Glutamatergic neuron (in vitro differentiated cells): ENCODE measurements at regions not wholly inside any gene's neighbourhood (a gene's known extent, or its start where the extent isn't known, plus 50 kb on each side); places are given as distances from the start of the nearest gene placed in this dataset.

Source experiments
- DNase-seq: peaks from one replicate; pipeline ENCODE4 v3.0.0; 2022
- H3K27ac Mint-ChIP-seq: one replicate; pipeline ENCODE4 v1.8.0; 2020; ENCODE audit warnings: mild to moderate bottlenecking, mixed read lengths, inconsistent platforms; ENCODE audit not compliant: unreplicated experiment
- H3K27me3 Mint-ChIP-seq: one replicate; pipeline ENCODE4 v1.8.0; 2020; ENCODE audit warnings: mild to moderate bottlenecking, moderate library complexity, mixed read lengths, inconsistent platforms; ENCODE audit not compliant: unreplicated experiment
- H3K36me3 Mint-ChIP-seq: one replicate; pipeline ENCODE4 v1.8.0; 2020; ENCODE audit warnings: mild to moderate bottlenecking, mixed read lengths, inconsistent platforms; ENCODE audit not compliant: unreplicated experiment
- H3K4me1 Mint-ChIP-seq: one replicate; pipeline ENCODE4 v1.8.0; 2020; ENCODE audit warnings: mild to moderate bottlenecking, low read depth, mixed read lengths, inconsistent platforms; ENCODE audit not compliant: unreplicated experiment
- H3K4me3 Mint-ChIP-seq: one replicate; pipeline ENCODE4 v1.8.0; 2020; ENCODE audit warnings: mild to moderate bottlenecking, mixed read lengths, inconsistent platforms; ENCODE audit not compliant: unreplicated experiment
- H3K9me3 Mint-ChIP-seq: one replicate; pipeline ENCODE4 v1.8.0; 2020; ENCODE audit warnings: mild to moderate bottlenecking, moderate library complexity, mixed read lengths, inconsistent platforms; ENCODE audit not compliant: unreplicated experiment
- CTCF ChIP-seq: fragments of 200-600 bp; sonication (generic); IDR thresholded peaks from one replicate; pipeline ENCODE4 v1.5.0; 2021; ENCODE audit not compliant: partially characterized antibody, unreplicated experiment

- Mint-ChIP-seq H3K9me3 (peaks cover 2% of the 10 kb centered on the region), H3K4me1 (no peaks in the 10 kb centered on the region), H3K4me3 (no peak overlapping the region), H3K36me3 (peaks cover 12% of the 10 kb centered on the region), H3K27ac (no peak overlapping the region), H3K27me3 (peaks cover 2% of the 10 kb centered on the region)
- TF ChIP-seq CTCF, result no peak
- no peak for DNase-seq
These were observed 273.7 kb downstream of the UQCRFS1 start for GRCh38 chr19:28939236-28939635.

- H3K27ac Mint-ChIP-seq, result no peak overlapping the region
- no peak overlapping the region for H3K4me3 Mint-ChIP-seq
- H3K4me1 Mint-ChIP-seq, result no peaks in the 10 kb centered on the region
- no peak for TF ChIP-seq CTCF
- no peak for DNase-seq
- peaks cover 6% of the 10 kb centered on the region for H3K9me3 Mint-ChIP-seq
- H3K27me3 Mint-ChIP-seq, result peaks cover 2% of the 10 kb centered on the region
- H3K36me3 Mint-ChIP-seq, result peaks cover 20% of the 10 kb centered on the region
These were observed 276.9 kb downstream of the UQCRFS1 start for GRCh38 chr19:28936001-28936400.

- no peaks in the 10 kb centered on the region for H3K27me3 Mint-ChIP-seq
- H3K36me3 Mint-ChIP-seq, result peaks cover 20% of the 10 kb centered on the region
- peaks cover 2% of the 10 kb centered on the region for H3K4me1 Mint-ChIP-seq
- no peak for TF ChIP-seq CTCF
- peaks cover 6% of the 10 kb centered on the region for H3K9me3 Mint-ChIP-seq
- no peak overlapping the region for H3K4me3 Mint-ChIP-seq
- H3K27ac Mint-ChIP-seq, result no peak overlapping the region
- DNase-seq, result no peak
These were observed 278.3 kb downstream of the UQCRFS1 start for GRCh38 chr19:28934631-28935030.

GRCh38 chr19:28933039-28933438 is 279.9 kb downstream of the UQCRFS1 start:
- no peaks in the 10 kb centered on the region for H3K27me3 Mint-ChIP-seq
- peaks cover 6% of the 10 kb centered on the region for H3K9me3 Mint-ChIP-seq
- no peak for DNase-seq
- H3K4me3 Mint-ChIP-seq, result no peak overlapping the region
- H3K27ac Mint-ChIP-seq, result no peak overlapping the region
- H3K36me3 Mint-ChIP-seq, result peaks cover 10% of the 10 kb centered on the region
- no peak for TF ChIP-seq CTCF
- peaks cover 4% of the 10 kb centered on the region for H3K4me1 Mint-ChIP-seq

GRCh38 chr19:28932446-28932845 is 280.5 kb downstream of the UQCRFS1 start:
- H3K4me1 Mint-ChIP-seq, result peaks cover 6% of the 10 kb centered on the region
- H3K36me3 Mint-ChIP-seq, result peaks cover 8% of the 10 kb centered on the region
- H3K4me3 Mint-ChIP-seq, result no peak overlapping the region
- no peaks in the 10 kb centered on the region for H3K27me3 Mint-ChIP-seq
- DNase-seq, result no peak
- H3K9me3 Mint-ChIP-seq, result peaks cover 9% of the 10 kb centered on the region
- TF ChIP-seq CTCF, result no peak
- no peak overlapping the region for H3K27ac Mint-ChIP-seq
